SU-DHL-6 (cell line): ENCODE measurements at regions not wholly inside any gene's neighbourhood (a gene's known extent, or its start where the extent isn't known, plus 50 kb on each side); places are given as distances from the start of the nearest gene placed in this dataset.

Experiments used
- EZH2phosphoT487 ChIP-seq: fragments of 200-600 bp; sonication (generic), shearing (Covaris generic); conservative IDR thresholded peaks from 2 replicates; pipeline ENCODE4 v1.6.1; 2018; ENCODE audit warnings: mild to moderate bottlenecking, antibody characterized with exemption, low read length, moderate library complexity, mixed read lengths
- TF ChIP-seq, protein P1 (sequence below): fragments of 200-600 bp; sonication (generic); IDR thresholded peaks from one replicate; pipeline ENCODE4 v1.5.1; 2017; ENCODE audit warnings: antibody characterized with exemption, mild to moderate bottlenecking, low read length, moderate library complexity; ENCODE audit not compliant: insufficient read depth, poor library complexity, severe bottlenecking

DNA sequence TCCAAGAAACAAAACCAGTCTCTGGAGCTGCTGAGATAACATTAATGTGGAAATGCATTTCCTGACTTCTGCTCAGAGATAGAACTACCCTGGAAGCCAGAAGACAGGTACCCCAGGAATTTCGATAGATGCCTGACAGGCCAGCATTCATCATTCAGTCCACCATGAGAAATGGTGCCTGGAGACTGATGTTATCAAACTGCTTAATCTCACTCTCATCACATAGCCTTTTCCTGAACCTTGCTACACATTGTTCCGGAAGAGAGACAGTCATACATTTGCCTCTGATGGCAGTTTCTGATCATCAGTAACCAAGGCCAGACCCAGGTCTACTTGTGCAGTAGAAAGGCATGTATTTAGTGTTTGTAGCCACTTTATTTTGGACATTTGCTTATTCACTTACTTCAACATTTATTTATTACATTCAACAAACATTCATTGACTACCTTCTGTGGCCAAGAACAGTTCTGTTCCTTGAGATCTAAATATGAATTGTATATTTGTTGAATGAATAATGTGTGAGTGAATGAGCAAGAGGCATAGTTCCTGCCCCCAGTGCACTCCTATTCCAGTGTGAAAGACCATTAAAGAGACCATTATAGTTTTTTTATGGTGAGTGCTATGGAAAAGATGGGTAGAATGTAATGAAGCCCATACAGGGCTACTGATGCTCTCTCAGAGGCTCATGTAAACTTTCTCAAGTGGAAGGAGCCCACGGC, 485.7 kb downstream of the NUF2 start:
- TF ChIP-seq, protein P1, sequence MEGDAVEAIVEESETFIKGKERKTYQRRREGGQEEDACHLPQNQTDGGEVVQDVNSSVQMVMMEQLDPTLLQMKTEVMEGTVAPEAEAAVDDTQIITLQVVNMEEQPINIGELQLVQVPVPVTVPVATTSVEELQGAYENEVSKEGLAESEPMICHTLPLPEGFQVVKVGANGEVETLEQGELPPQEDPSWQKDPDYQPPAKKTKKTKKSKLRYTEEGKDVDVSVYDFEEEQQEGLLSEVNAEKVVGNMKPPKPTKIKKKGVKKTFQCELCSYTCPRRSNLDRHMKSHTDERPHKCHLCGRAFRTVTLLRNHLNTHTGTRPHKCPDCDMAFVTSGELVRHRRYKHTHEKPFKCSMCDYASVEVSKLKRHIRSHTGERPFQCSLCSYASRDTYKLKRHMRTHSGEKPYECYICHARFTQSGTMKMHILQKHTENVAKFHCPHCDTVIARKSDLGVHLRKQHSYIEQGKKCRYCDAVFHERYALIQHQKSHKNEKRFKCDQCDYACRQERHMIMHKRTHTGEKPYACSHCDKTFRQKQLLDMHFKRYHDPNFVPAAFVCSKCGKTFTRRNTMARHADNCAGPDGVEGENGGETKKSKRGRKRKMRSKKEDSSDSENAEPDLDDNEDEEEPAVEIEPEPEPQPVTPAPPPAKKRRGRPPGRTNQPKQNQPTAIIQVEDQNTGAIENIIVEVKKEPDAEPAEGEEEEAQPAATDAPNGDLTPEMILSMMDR: no peak
- TF ChIP-seq EZH2phosphoT487: no peak
